ENCODE measurements at regions not wholly inside any gene's neighbourhood (a gene's known extent, or its start where the extent isn't known, plus 50 kb on each side); places are given as distances from the start of the nearest gene placed in this dataset.

DNA sequence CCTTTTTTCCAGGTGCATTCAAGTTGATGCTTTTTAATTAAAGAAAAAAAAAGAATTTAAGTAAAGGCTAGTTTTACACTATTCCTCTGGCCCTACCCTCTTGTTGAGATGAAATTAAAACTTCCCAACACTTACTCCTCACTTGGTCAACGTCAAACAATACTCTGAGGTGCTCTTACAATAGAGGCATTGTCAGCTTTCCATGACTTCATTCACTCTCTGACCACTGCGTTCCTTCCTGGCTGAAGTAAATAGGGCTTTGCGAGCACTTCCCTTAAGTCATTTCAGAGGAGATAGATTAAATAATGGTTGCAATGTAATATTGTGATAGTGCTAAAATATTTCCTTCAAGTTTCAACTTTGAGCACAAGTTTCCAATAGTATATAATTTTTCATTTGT is 229.8 kb upstream of the CEP162 start (continued):
- TF ChIP-seq ASH2L (IDR thresholded peaks at IDR 0.05; ENCODE audit: low read length) = no peak
- no peak for TF ChIP-seq CEBPB (IDR thresholded peaks at IDR 0.05; ENCODE audit: low read depth, low read length)
- TF ChIP-seq CHD2 (IDR thresholded peaks at IDR 0.05; ENCODE audit: low read length) = no peak
- TF ChIP-seq TEAD4 (IDR thresholded peaks at IDR 0.05; ENCODE audit: low read depth, low read length) = no peak

Data from H1 (cell line).